Hepatocyte (in vitro differentiated cells): ENCODE measurements at regions not wholly inside any gene's neighbourhood (a gene's known extent, or its start where the extent isn't known, plus 50 kb on each side); places are given as distances from the start of the nearest gene placed in this dataset.

ENCODE experiments used
- DNase-seq: peaks from one replicate; pipeline ENCODE4 v3.0.0-alpha.2; 2016; ENCODE audit warnings: low spot score
- H2AFZ ChIP-seq: fragments of 200-600 bp; sonication (generic); 2 replicates; pipeline ENCODE4 v1.6.0; 2016; ENCODE audit warnings: antibody characterized with exemption, mild to moderate bottlenecking
- H3K27ac ChIP-seq: fragments of 200-600 bp; sonication (generic); 2 replicates; pipeline ENCODE4 v1.5.1; 2016; ENCODE audit warnings: mild to moderate bottlenecking
- H3K27me3 ChIP-seq: fragments of 200-600 bp; sonication (generic); 2 replicates; pipeline ENCODE4 v1.6.1; 2016
- H3K36me3 ChIP-seq: fragments of 200-600 bp; sonication (generic); replicated peaks from 2 replicates; pipeline ENCODE4 v1.5.1; 2016; ENCODE audit warnings: low read depth; ENCODE audit not compliant: insufficient read depth
- H3K4me1 ChIP-seq: fragments of 200-600 bp; sonication (generic); 2 replicates; pipeline ENCODE4 v1.5.1; 2016; ENCODE audit warnings: mild to moderate bottlenecking, moderate library complexity; ENCODE audit not compliant: insufficient read depth
- H3K4me2 ChIP-seq: fragments of 200-600 bp; sonication (generic); 2 replicates; pipeline ENCODE4 v1.6.0; 2016
- H3K4me3 ChIP-seq: fragments of 200-600 bp; sonication (generic); 2 replicates; pipeline ENCODE4 v1.5.1; 2016; ENCODE audit warnings: mild to moderate bottlenecking
- H3K79me2 ChIP-seq: fragments of 200-600 bp; sonication (generic); 2 replicates; pipeline ENCODE4 v1.6.0; 2017; ENCODE audit warnings: mild to moderate bottlenecking
- H3K9me2 ChIP-seq: fragments of 200-600 bp; sonication (generic); replicated peaks from 2 replicates; pipeline ENCODE4 v1.6.0; 2017; ENCODE audit warnings: mild to moderate bottlenecking; ENCODE audit not compliant: insufficient read depth
- H3K9me3 ChIP-seq: fragments of 200-600 bp; sonication (generic); 2 replicates; pipeline ENCODE4 v1.5.1; 2016; ENCODE audit warnings: low read depth, mild to moderate bottlenecking
- H4K20me1 ChIP-seq: fragments of 200-600 bp; sonication (generic); 2 replicates; pipeline ENCODE4 v1.6.0; 2016; ENCODE audit warnings: mild to moderate bottlenecking; ENCODE audit not compliant: insufficient read depth, poor library complexity, severe bottlenecking
- EZH2 ChIP-seq: fragments of 200-600 bp; sonication (generic); IDR thresholded peaks from 2 replicates; pipeline ENCODE4 v1.6.1; 2016; ENCODE audit warnings: antibody characterized with exemption, mild to moderate bottlenecking, borderline replicate concordance
- EZH2phosphoT487 ChIP-seq: fragments of 200-600 bp; sonication (generic); IDR thresholded peaks from one replicate; pipeline ENCODE4 v1.6.1; 2018; ENCODE audit warnings: antibody characterized with exemption, mild to moderate bottlenecking, low read depth, moderate library complexity; ENCODE audit not compliant: unreplicated experiment, severe bottlenecking
- WGBS: methylation state at CpG from one replicate; pipeline ENCODE4 v1.1.6; 2016; ENCODE audit warnings: low lambda C conversion rate; ENCODE audit errors: missing lambda C conversion rate; 5-methylcytosine and 5-hydroxymethylcytosine counted together
- TF ChIP-seq, protein P1 (sequence below): fragments of 200-600 bp; sonication (generic); IDR thresholded peaks from 2 replicates; pipeline ENCODE4 v1.5.1; 2016; ENCODE audit warnings: antibody characterized with exemption, mild to moderate bottlenecking; ENCODE audit not compliant: poor library complexity

DNA sequence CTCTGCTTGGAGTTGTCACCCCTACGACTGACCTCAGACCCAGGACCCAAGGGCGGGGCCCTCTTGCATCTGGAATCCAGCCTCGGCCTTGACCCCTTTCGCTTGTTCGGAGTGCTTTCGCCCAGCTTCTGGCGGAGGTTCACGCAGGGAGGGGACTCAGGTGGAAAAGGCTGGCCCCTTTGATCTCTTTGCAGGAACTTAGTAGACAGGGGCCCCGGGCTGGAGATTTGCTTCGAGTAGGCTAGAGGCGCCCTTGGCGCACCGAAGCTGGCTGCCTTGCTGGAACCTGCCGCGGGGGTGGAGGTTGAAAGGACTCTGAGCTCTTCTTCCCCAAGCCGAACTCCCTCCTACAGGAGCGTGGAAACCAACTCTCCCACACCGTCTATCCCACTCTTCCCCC lies 255.1 kb downstream of the OTUD1 start:
- H3K9me3 ChIP-seq = no peaks in the 10 kb centered on the region
- TF ChIP-seq, protein P1, sequence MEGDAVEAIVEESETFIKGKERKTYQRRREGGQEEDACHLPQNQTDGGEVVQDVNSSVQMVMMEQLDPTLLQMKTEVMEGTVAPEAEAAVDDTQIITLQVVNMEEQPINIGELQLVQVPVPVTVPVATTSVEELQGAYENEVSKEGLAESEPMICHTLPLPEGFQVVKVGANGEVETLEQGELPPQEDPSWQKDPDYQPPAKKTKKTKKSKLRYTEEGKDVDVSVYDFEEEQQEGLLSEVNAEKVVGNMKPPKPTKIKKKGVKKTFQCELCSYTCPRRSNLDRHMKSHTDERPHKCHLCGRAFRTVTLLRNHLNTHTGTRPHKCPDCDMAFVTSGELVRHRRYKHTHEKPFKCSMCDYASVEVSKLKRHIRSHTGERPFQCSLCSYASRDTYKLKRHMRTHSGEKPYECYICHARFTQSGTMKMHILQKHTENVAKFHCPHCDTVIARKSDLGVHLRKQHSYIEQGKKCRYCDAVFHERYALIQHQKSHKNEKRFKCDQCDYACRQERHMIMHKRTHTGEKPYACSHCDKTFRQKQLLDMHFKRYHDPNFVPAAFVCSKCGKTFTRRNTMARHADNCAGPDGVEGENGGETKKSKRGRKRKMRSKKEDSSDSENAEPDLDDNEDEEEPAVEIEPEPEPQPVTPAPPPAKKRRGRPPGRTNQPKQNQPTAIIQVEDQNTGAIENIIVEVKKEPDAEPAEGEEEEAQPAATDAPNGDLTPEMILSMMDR = no peak
- peak; percentile 56 for TF ChIP-seq EZH2phosphoT487
- no peaks in the 10 kb centered on the region for H4K20me1 ChIP-seq
- H3K4me1 ChIP-seq = no peaks in the 10 kb centered on the region
- no peak overlapping the region for H3K27ac ChIP-seq
- H2AFZ ChIP-seq = peak overlapping the region; percentile 40
- peaks cover 84% of the 10 kb centered on the region for H3K27me3 ChIP-seq
- H3K36me3 ChIP-seq = no peaks in the 10 kb centered on the region
- no peak overlapping the region for H3K4me3 ChIP-seq
- no peaks in the 10 kb centered on the region for H3K79me2 ChIP-seq
- no peaks in the 10 kb centered on the region for H3K9me2 ChIP-seq
- H3K4me2 ChIP-seq = peak overlapping the region; percentile 84
- 8% methylated on average over 18 of the region's 18 CpGs for WGBS
- DNase-seq = peak; percentile 19

DNA sequence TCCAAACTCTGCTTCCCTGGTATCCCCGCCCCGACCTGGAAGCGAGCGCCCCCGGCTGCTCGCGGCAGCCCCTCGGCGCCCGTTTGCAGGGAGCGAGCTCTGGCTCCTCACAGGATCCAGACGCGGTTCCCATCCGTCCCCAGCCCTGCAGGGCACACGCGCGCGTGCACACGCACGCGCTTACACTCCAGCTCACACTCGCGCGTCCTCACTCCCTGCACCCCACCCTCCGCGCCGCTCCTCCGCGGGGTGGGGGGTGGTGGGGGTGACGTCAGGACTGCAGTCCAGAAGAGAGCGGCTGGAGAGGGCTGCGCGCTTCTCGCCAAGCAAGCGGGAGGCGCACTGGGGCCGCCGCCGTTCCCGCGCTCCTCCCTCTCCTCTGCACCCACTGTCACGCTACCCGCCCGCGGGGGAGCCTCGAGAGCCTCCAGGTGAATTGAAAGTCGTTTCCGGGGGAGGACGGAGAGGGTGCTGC lies 255.6 kb downstream of the OTUD1 start:
- Histone ChIP-seq H3K36me3 (no peaks in the 10 kb centered on the region), H3K27me3 (peaks cover 79% of the 10 kb centered on the region), H3K27ac (no peak overlapping the region), H3K4me1 (no peaks in the 10 kb centered on the region), H4K20me1 (no peaks in the 10 kb centered on the region), H3K9me2 (no peaks in the 10 kb centered on the region), H2AFZ (peak overlapping the region; percentile 40), H3K9me3 (no peaks in the 10 kb centered on the region), H3K79me2 (no peaks in the 10 kb centered on the region), H3K4me3 (peak overlapping the region; percentile 39), H3K4me2 (peak overlapping the region; percentile 84)
- TF ChIP-seq, protein P1 = no peak
- TF ChIP-seq EZH2 = no peak
- TF ChIP-seq EZH2phosphoT487 = no peak
- 1% methylated on average over 41 of the region's 49 CpGs for WGBS
- peak; percentile 32 for DNase-seq

DNA sequence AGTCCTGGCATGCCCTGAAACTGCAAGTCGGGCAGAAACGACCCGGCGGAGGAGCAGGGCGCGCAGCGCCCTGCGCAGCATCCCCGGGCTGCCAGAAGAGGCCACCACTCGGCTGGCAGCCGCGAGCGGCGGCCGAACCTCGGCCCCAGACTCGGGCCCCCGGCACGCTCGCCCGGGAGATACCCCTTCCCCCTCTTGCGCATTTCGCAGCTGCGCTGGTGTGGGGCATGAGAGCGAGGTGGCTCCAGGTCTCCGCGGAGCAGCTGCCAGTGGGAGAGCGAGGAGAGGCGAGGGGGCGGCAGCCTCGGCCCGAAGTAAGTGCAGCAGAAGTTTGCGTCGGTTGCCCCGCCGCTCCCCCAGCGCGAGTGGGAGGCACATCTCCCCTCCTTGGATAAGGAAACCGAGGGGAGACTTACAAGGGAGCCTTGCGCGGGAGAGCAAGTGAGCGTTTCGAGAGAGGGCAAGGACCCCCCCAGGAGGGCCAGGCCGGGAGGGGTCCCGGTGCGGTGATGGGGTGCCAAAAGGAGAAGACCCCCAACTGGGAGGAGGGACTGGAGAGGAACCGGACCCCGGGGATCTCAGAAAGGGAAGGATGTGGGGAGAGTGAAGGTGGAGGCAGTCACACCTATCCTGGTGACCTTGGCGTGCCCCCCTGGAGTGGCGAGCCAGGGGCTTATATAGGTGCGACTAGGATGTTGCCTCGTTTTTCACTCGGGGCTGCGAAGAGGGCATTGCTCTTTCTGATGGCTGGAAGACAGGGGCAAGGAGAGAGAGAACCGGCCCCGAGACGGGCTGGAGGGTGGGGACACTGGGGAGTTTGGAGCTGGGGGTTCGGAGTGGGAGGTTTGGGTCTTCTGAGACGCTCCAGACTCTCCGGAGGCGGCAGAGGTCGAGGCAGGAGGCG lies 256.3 kb downstream of the OTUD1 start:
- Histone ChIP-seq H3K9me2 (no peaks in the 10 kb centered on the region), H2AFZ (peak overlapping the region; percentile 40), H3K27me3 (peaks cover 72% of the 10 kb centered on the region), H3K4me3 (peak overlapping the region; percentile 39), H3K79me2 (no peaks in the 10 kb centered on the region), H3K4me2 (peak overlapping the region; percentile 84), H3K36me3 (no peaks in the 10 kb centered on the region), H3K27ac (no peak overlapping the region), H3K4me1 (no peaks in the 10 kb centered on the region), H4K20me1 (no peaks in the 10 kb centered on the region), H3K9me3 (no peaks in the 10 kb centered on the region)
- 4% methylated on average over 53 of the region's 63 CpGs for WGBS
- no peak for TF ChIP-seq EZH2
- TF ChIP-seq, protein P1 = peak; percentile 32
- DNase-seq = peak; percentile 39
